ENCODE measurements at regions not wholly inside any gene's neighbourhood (a gene's known extent, or its start where the extent isn't known, plus 50 kb on each side); places are given as distances from the start of the nearest gene placed in this dataset.
"Not testable (repeated sequence)": the region's sequence is repeated elsewhere in the genome, so short reads cannot be mapped to it uniquely, and the experiment has no call there.

- TF ChIP-seq, protein P1, sequence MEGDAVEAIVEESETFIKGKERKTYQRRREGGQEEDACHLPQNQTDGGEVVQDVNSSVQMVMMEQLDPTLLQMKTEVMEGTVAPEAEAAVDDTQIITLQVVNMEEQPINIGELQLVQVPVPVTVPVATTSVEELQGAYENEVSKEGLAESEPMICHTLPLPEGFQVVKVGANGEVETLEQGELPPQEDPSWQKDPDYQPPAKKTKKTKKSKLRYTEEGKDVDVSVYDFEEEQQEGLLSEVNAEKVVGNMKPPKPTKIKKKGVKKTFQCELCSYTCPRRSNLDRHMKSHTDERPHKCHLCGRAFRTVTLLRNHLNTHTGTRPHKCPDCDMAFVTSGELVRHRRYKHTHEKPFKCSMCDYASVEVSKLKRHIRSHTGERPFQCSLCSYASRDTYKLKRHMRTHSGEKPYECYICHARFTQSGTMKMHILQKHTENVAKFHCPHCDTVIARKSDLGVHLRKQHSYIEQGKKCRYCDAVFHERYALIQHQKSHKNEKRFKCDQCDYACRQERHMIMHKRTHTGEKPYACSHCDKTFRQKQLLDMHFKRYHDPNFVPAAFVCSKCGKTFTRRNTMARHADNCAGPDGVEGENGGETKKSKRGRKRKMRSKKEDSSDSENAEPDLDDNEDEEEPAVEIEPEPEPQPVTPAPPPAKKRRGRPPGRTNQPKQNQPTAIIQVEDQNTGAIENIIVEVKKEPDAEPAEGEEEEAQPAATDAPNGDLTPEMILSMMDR (IDR thresholded peaks at IDR 0.05) = no peak
- Mint-ChIP-seq H3K4me1 (ENCODE audit: low read depth) (no peaks in the 10 kb centered on the region), H3K27ac (no peak overlapping the region), H3K9me3 (peaks cover 11% of the 10 kb centered on the region), H3K36me3 (ENCODE audit: low read depth) (no peaks in the 10 kb centered on the region), H3K4me3 (no peak overlapping the region), H3K27me3 (ENCODE audit: insufficient read depth) (no peaks in the 10 kb centered on the region; the same call in 1 of the 2 replicates)
- DNase-seq = no peak
These were observed 63.0 kb upstream of the MKI67 start for GRCh38 chr10:128189176-128189575.

- Mint-ChIP-seq H3K27me3 (ENCODE audit: insufficient read depth) (no peaks in the 10 kb centered on the region; the same call in none of the 2 replicates), H3K27ac (no peak overlapping the region), H3K4me1 (ENCODE audit: low read depth) (no peaks in the 10 kb centered on the region), H3K36me3 (ENCODE audit: low read depth) (no peaks in the 10 kb centered on the region), H3K9me3 (peaks cover 15% of the 10 kb centered on the region), H3K4me3 (no peak overlapping the region)
- TF ChIP-seq, protein P1 (IDR thresholded peaks at IDR 0.05) = no peak
- DNase-seq = no peak
These were observed 65.6 kb upstream of the MKI67 start for GRCh38 chr10:128191847-128192246.

GRCh38 chr10:128201826-128202225 is 75.6 kb upstream of the MKI67 start:
- H3K4me1 Mint-ChIP-seq (ENCODE audit: low read depth); H3K4me3 Mint-ChIP-seq; H3K9me3 Mint-ChIP-seq; H3K36me3 Mint-ChIP-seq (ENCODE audit: low read depth); DNase-seq; H3K27me3 Mint-ChIP-seq (ENCODE audit: insufficient read depth); H3K27ac Mint-ChIP-seq: not testable (repeated sequence)

GRCh38 chr10:128203028-128203427 is 76.8 kb upstream of the MKI67 start:
- H3K4me3 Mint-ChIP-seq = no peak overlapping the region
- no peak for DNase-seq
- TF ChIP-seq, protein P1 (IDR thresholded peaks at IDR 0.05) = no peak
- no peaks in the 10 kb centered on the region for H3K4me1 Mint-ChIP-seq (ENCODE audit: low read depth)
- H3K36me3 Mint-ChIP-seq (ENCODE audit: low read depth) = no peaks in the 10 kb centered on the region
- no peaks in the 10 kb centered on the region; the same call in none of the 2 replicates for H3K27me3 Mint-ChIP-seq (ENCODE audit: insufficient read depth)
- no peaks in the 10 kb centered on the region; the same call in none of the 2 replicates for H3K9me3 Mint-ChIP-seq
- no peak overlapping the region for H3K27ac Mint-ChIP-seq

- not testable (repeated sequence) for DNase-seq; H3K27me3 Mint-ChIP-seq (ENCODE audit: insufficient read depth); H3K36me3 Mint-ChIP-seq (ENCODE audit: low read depth); H3K27ac Mint-ChIP-seq; H3K4me1 Mint-ChIP-seq (ENCODE audit: low read depth); H3K4me3 Mint-ChIP-seq; H3K9me3 Mint-ChIP-seq
These were observed 79.4 kb upstream of the MKI67 start for GRCh38 chr10:128205591-128205990.

- no peaks in the 10 kb centered on the region for H3K36me3 Mint-ChIP-seq (ENCODE audit: low read depth)
- TF ChIP-seq, protein P1 (IDR thresholded peaks at IDR 0.05) = no peak
- H3K4me3 Mint-ChIP-seq = no peak overlapping the region
- DNase-seq = no peak
- no peaks in the 10 kb centered on the region; the same call in none of the 2 replicates for H3K27me3 Mint-ChIP-seq (ENCODE audit: insufficient read depth)
- H3K27ac Mint-ChIP-seq = no peak overlapping the region
- H3K4me1 Mint-ChIP-seq (ENCODE audit: low read depth) = 0 out of 2 replicates have a peak, but pooled peaks cover 2% of the 10 kb centered on the region
- no peaks in the 10 kb centered on the region; the same call in 1 of the 2 replicates for H3K9me3 Mint-ChIP-seq
These were observed 80.5 kb upstream of the MKI67 start for GRCh38 chr10:128206676-128207075.

- TF ChIP-seq, protein P1 (IDR thresholded peaks at IDR 0.05) = no peak
- no peak overlapping the region for H3K4me3 Mint-ChIP-seq
- no peaks in the 10 kb centered on the region; the same call in none of the 2 replicates for H3K27me3 Mint-ChIP-seq (ENCODE audit: insufficient read depth)
- no peaks in the 10 kb centered on the region for H3K36me3 Mint-ChIP-seq (ENCODE audit: low read depth)
- 0 out of 2 replicates have a peak, but pooled peaks cover 5% of the 10 kb centered on the region for H3K4me1 Mint-ChIP-seq (ENCODE audit: low read depth)
- no peak overlapping the region for H3K27ac Mint-ChIP-seq
- DNase-seq = no peak
- no peaks in the 10 kb centered on the region for H3K9me3 Mint-ChIP-seq
These were observed 83.6 kb upstream of the MKI67 start for GRCh38 chr10:128209862-128210214.

Data from HFFc6 (cell line).